ENCODE measurements at regions not wholly inside any gene's neighbourhood (a gene's known extent, or its start where the extent isn't known, plus 50 kb on each side); places are given as distances from the start of the nearest gene placed in this dataset.
A peak's percentile ranks its signal among the peaks of the same experiment; 100 is the strongest.

DNA sequence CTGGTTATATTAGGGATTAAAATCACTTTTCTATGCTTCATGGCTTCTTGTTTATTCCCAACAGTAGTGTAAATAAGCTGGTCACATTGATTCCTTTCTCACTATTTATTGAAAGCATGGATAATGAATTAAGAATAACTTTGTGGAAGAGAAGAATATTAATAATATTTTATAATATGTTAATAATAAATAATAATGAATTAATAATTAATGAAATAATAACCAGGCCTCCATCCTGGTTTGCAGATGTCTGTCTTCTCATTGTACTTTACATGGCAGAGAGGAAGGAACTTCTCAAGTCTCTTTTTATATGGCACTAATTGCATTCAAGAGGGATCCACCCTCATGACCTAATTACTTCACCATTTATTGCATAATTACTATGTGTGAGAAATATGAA, 473.5 kb downstream of the PTPRC start (continued):
- TF ChIP-seq, protein P1, sequence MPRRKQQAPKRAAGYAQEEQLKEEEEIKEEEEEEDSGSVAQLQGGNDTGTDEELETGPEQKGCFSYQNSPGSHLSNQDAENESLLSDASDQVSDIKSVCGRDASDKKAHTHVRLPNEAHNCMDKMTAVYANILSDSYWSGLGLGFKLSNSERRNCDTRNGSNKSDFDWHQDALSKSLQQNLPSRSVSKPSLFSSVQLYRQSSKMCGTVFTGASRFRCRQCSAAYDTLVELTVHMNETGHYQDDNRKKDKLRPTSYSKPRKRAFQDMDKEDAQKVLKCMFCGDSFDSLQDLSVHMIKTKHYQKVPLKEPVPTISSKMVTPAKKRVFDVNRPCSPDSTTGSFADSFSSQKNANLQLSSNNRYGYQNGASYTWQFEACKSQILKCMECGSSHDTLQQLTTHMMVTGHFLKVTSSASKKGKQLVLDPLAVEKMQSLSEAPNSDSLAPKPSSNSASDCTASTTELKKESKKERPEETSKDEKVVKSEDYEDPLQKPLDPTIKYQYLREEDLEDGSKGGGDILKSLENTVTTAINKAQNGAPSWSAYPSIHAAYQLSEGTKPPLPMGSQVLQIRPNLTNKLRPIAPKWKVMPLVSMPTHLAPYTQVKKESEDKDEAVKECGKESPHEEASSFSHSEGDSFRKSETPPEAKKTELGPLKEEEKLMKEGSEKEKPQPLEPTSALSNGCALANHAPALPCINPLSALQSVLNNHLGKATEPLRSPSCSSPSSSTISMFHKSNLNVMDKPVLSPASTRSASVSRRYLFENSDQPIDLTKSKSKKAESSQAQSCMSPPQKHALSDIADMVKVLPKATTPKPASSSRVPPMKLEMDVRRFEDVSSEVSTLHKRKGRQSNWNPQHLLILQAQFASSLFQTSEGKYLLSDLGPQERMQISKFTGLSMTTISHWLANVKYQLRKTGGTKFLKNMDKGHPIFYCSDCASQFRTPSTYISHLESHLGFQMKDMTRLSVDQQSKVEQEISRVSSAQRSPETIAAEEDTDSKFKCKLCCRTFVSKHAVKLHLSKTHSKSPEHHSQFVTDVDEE (CRISPR knock-in tag; IDR thresholded peaks at IDR 0.05) = no peak
- no peak for TF ChIP-seq TCF4 (CRISPR knock-in tag; IDR thresholded peaks at IDR 0.05; ENCODE audit: borderline replicate concordance)

DNA sequence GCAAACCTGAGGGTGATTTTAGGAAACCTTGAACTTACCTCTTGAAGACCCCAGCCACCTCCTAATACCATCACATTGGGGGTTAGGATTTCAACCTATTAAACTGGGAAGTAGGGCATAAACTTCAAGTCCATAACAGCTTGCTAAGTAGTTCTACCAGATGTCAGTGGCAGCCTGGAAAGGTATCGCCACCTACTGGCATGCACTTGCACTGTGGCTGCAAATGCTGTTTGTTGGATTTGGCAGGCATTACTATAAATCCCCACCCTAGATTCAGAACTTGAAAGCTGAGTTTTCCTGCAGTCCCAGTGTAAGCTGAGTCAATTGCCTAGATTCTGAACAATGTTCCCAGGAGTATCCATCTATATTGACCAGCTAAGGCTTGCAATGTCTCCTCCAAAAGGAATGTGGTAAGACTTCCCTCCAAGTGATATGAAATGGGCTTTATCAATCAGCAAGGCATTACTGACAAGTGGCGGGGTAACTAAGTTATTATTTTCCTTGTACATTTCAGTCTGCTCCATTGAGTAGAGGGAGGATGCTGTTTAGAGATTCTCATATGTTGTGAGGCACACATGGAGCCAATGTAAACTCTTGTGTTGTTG, 474.5 kb downstream of the PTPRC start:
- peak; percentile 85 for ATAC-seq
- TF ChIP-seq ZNF70 (CRISPR knock-in tag; IDR thresholded peaks at IDR 0.05) = no peak
- no peak for TF ChIP-seq ZFP3 (CRISPR knock-in tag; IDR thresholded peaks at IDR 0.05)
- TF ChIP-seq TCF4 (CRISPR knock-in tag; IDR thresholded peaks at IDR 0.05; ENCODE audit: borderline replicate concordance) = no peak

- no peak for TF ChIP-seq OSR1 (CRISPR knock-in tag; IDR thresholded peaks at IDR 0.05)
- TF ChIP-seq PPARA (CRISPR knock-in tag; IDR thresholded peaks at IDR 0.05; ENCODE audit: borderline replicate concordance) = no peak
- TF ChIP-seq ZNF8 (CRISPR knock-in tag; IDR thresholded peaks at IDR 0.05) = no peak
- TF ChIP-seq ISL1 (CRISPR knock-in tag; IDR thresholded peaks at IDR 0.05) = no peak
- TF ChIP-seq, protein P1 (CRISPR knock-in tag; IDR thresholded peaks at IDR 0.05) = no peak
- TF ChIP-seq CSDC2 (CRISPR knock-in tag; IDR thresholded peaks at IDR 0.05) = no peak
- TF ChIP-seq, protein P2, sequence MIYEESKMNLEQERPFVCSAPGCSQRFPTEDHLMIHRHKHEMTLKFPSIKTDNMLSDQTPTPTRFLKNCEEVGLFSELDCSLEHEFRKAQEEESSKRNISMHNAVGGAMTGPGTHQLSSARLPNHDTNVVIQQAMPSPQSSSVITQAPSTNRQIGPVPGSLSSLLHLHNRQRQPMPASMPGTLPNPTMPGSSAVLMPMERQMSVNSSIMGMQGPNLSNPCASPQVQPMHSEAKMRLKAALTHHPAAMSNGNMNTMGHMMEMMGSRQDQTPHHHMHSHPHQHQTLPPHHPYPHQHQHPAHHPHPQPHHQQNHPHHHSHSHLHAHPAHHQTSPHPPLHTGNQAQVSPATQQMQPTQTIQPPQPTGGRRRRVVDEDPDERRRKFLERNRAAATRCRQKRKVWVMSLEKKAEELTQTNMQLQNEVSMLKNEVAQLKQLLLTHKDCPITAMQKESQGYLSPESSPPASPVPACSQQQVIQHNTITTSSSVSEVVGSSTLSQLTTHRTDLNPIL (CRISPR knock-in tag; IDR thresholded peaks at IDR 0.05; ENCODE audit: low read depth) = no peak
- no peak for TF ChIP-seq TOX (CRISPR knock-in tag; IDR thresholded peaks at IDR 0.05; ENCODE audit: borderline replicate concordance)
- TF ChIP-seq GLIS3 (CRISPR knock-in tag; IDR thresholded peaks at IDR 0.05) = no peak
- no peak for TF ChIP-seq BACH2 (CRISPR knock-in tag; IDR thresholded peaks at IDR 0.05; ENCODE audit: borderline replicate concordance)
- TF ChIP-seq ZFP30 (CRISPR knock-in tag; IDR thresholded peaks at IDR 0.05) = no peak
- no peak for TF ChIP-seq ARNTL (CRISPR knock-in tag; IDR thresholded peaks at IDR 0.05; ENCODE audit: borderline replicate concordance, low read depth)
- no peak for TF ChIP-seq CSRNP3 (CRISPR knock-in tag; IDR thresholded peaks at IDR 0.05)
- TF ChIP-seq TCF4 (CRISPR knock-in tag; IDR thresholded peaks at IDR 0.05; ENCODE audit: borderline replicate concordance) = no peak
- no peak for TF ChIP-seq ZC3H10 (CRISPR knock-in tag; IDR thresholded peaks at IDR 0.05)
- no peak for TF ChIP-seq ZFP3 (CRISPR knock-in tag; IDR thresholded peaks at IDR 0.05)
- no peak for TF ChIP-seq SNAI2 (CRISPR knock-in tag; IDR thresholded peaks at IDR 0.05)
- no peak for TF ChIP-seq POU6F1 (CRISPR knock-in tag; IDR thresholded peaks at IDR 0.05; ENCODE audit: borderline replicate concordance, low read depth)
- no peak for TF ChIP-seq PATZ1 (CRISPR knock-in tag; IDR thresholded peaks at IDR 0.05; ENCODE audit: borderline replicate concordance)
- no peak for ATAC-seq
Observed at GRCh38 chr1:199116488-199116887, 477.6 kb downstream of the PTPRC start.
